ENCODE measurements at regions not wholly inside any gene's neighbourhood (a gene's known extent, or its start where the extent isn't known, plus 50 kb on each side); places are given as distances from the start of the nearest gene placed in this dataset.
A peak's percentile ranks its signal among the peaks of the same experiment; 100 is the strongest.

DNA sequence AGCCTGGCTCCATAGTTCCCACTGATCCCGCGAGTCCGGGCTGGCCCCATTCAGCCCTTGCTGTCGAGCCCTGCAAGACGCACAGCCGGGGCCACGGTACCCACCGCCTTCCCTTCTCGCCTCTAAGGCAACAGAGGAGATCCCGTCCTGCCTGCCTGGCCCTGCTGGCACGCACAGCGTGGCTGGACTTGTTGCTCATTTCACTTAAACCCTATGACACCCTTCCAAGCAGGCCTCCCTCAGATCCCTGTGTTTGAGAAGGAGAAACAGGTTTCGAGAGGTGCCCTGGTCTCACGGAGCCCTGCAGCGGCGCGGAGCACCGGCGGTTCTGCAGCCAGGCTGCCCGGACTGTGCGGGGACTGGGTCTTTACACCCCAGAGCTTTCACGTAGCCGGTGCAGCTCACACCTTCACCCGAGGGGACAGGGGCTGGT lies 1048.4 kb downstream of the BRD1 start:
- Histone ChIP-seq H3K27me3 (no peaks in the 10 kb centered on the region), H3K27ac (no peak overlapping the region), H3K9me3 (peaks cover 0 to 26% (median 3%) of the 10 kb centered on the region in 4 donors), H3K4me3 (no peak overlapping the region), H3K4me1 (no peaks in the 10 kb centered on the region), H3K36me3 (no peaks in the 10 kb centered on the region)
- 92 to 96% methylated on average over 24 of the region's 24 CpGs for WGBS, 2 donors
- peak in 1 of 2 donors; percentile 3 for DNase-seq (ENCODE audit: low spot score in 2 of 2)
- no peak for TF ChIP-seq EP300 (IDR thresholded peaks at IDR 0.05)
- TF ChIP-seq, protein P1, sequence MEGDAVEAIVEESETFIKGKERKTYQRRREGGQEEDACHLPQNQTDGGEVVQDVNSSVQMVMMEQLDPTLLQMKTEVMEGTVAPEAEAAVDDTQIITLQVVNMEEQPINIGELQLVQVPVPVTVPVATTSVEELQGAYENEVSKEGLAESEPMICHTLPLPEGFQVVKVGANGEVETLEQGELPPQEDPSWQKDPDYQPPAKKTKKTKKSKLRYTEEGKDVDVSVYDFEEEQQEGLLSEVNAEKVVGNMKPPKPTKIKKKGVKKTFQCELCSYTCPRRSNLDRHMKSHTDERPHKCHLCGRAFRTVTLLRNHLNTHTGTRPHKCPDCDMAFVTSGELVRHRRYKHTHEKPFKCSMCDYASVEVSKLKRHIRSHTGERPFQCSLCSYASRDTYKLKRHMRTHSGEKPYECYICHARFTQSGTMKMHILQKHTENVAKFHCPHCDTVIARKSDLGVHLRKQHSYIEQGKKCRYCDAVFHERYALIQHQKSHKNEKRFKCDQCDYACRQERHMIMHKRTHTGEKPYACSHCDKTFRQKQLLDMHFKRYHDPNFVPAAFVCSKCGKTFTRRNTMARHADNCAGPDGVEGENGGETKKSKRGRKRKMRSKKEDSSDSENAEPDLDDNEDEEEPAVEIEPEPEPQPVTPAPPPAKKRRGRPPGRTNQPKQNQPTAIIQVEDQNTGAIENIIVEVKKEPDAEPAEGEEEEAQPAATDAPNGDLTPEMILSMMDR (IDR thresholded peaks at IDR 0.05) = no peak
- no peak for TF ChIP-seq POLR2A (IDR thresholded peaks at IDR 0.05)

DNA sequence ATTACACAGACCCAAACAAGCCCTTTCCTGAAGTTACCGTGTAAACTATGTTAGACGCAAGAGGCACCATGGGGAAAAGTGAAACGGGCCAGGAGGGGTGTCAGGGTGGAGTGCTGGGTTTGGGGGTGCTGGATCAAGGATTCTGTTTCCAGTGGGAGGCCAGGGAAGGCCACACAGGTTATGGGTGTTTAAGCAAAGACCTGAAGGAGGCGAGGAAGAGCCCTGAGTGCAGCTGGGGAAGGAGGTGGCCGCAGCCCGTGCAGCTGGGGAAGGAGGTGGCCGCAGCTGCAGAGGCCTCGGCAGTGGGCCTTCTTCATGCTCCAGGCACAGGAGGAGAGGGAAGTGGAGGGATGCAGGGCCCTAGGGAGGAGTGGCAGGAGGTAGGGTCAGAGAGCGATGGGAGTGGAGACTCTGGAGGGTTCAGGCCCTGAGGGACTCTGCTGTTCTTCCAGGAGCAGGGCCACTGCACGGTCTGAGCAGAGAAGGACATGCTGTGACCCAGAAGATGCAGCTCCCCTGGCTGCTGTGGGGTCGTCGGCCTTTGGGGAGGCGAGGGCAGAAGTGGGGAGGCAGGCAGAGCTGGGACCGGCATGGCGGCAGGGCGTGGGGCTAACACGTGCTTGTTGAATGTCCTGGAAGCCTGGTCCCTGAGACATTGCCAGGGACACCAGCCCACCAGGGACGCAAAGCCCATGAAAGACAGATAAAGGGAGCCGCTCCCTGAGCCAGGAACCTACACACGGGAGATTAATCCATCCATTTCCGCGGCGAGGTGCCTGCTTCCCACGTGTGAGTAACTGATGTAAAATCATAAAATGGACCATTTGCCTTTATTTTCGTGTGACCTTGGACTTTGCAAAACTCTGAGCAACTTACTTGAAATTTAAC lies 1049.1 kb downstream of the BRD1 start:
- no peak overlapping the region for H3K4me3 ChIP-seq
- DNase-seq (ENCODE audit: low spot score in 2 of 2) = peak in 1 of 2 donors; percentile 1
- TF ChIP-seq, protein P1 (IDR thresholded peaks at IDR 0.05) = no peak
- TF ChIP-seq EP300 (IDR thresholded peaks at IDR 0.05) (no peak), POLR2A (IDR thresholded peaks at IDR 0.05) (no peak)
- H3K27me3 ChIP-seq = no peaks in the 10 kb centered on the region
- H3K9me3 ChIP-seq = peaks cover 0 to 26% (median 3%) of the 10 kb centered on the region in 4 donors
- H3K27ac ChIP-seq = no peak overlapping the region
- H3K4me1 ChIP-seq = no peaks in the 10 kb centered on the region
- WGBS, 2 donors = 90% methylated on average over 25 of the region's 25 CpGs
- H3K36me3 ChIP-seq = no peaks in the 10 kb centered on the region

DNA sequence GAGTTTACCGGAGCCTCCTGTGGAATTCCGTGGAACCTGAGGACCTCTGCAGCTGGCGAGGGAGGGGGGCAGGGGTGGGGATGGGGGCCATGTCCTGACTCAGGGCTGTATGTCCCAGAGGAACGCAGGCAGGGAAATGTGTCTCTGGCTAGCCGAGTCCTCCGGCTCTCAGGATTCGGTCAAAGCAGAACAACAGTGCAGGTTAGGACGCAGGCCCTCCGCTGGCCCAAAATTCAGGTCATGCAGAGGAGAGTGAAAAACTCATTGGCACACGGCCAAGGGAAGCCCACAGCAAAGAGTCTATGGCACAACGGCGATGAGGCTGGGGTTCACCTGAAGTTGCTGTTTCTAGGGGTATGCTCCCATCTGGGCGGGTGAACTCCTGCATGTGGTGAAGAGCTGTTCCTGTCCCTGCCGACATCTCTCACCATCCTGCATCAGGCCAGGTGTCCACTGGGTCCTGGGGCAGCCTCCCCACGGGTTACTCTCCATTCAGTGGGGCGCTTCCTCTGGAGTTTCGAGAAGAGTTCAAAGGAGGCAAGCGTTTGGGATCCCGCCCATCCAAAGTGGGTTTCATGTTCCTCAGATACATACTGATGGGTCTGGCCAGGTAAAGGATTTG lies 1055.3 kb downstream of the BRD1 start:
- H3K27me3 ChIP-seq = no peaks in the 10 kb centered on the region
- TF ChIP-seq EP300 (IDR thresholded peaks at IDR 0.05) (no peak), POLR2A (IDR thresholded peaks at IDR 0.05) (no peak)
- TF ChIP-seq, protein P1 (IDR thresholded peaks at IDR 0.05) = no peak
- H3K9me3 ChIP-seq = peaks cover 0 to 50% (median 3%) of the 10 kb centered on the region in 4 donors
- DNase-seq (ENCODE audit: low spot score in 2 of 2) = no peak
- H3K4me3 ChIP-seq = no peak overlapping the region
- H3K27ac ChIP-seq = no peak overlapping the region
- WGBS, 2 donors = 82 to 89% methylated on average over 19 of the region's 19 CpGs
- H3K36me3 ChIP-seq = peaks cover 0 to 6% (median 0%) of the 10 kb centered on the region in 3 donors
- no peaks in the 10 kb centered on the region for H3K4me1 ChIP-seq

DNA sequence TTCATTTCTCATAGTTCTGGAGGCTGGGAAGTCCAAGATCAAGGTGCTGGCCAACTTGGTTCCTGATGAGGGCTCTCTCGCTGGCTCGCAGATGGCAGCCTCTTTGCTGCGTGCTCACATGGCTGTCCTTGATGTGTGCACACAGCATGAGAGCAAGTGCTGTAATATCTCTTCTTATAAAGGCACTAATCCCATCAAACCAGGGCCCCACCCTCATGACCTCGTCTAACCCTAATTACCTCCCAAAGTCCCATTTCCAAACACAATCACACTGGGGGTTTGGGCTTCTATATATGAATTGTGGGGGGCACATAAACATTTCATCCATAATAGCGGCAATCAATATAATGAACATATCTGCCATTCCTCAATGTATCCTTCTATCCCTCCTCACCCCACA lies 1062.1 kb downstream of the BRD1 start:
- 91 to 95% methylated on average over 5 of the region's 5 CpGs for WGBS, 2 donors
- Histone ChIP-seq H3K4me1 (no peaks in the 10 kb centered on the region), H3K27me3 (no peaks in the 10 kb centered on the region), H3K4me3 (no peak overlapping the region), H3K9me3 (peaks cover 0 to 48% (median 0%) of the 10 kb centered on the region in 4 donors), H3K27ac (no peak overlapping the region), H3K36me3 (peaks cover 0 to 6% (median 0%) of the 10 kb centered on the region in 3 donors)
- TF ChIP-seq, protein P1 (IDR thresholded peaks at IDR 0.05) = no peak
- TF ChIP-seq POLR2A (IDR thresholded peaks at IDR 0.05) (no peak), EP300 (IDR thresholded peaks at IDR 0.05) (no peak)
- peak in 1 of 2 donors; percentile 1 for DNase-seq (ENCODE audit: low spot score in 2 of 2)

DNA sequence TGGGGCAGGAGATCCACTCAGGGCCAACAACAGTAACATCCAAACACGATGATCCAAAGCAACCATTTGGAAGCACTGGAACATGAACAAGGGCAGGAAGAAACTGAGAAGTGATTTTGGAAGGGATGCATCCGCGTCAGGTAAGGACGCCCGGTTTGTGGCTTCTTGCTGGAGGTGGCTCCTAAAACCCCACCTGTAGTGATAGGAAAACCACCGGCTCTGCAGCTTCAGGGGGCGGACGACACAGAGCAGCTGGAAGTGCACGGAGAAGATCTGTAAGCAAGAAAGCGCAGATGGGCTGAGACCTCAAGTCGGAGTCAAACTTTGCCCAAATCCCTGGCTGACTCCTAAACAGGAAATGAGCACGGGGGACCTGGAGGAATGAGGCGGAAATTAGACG lies 1066.1 kb downstream of the BRD1 start:
- Histone ChIP-seq H3K9me3 (peaks cover 0 to 23% (median 0%) of the 10 kb centered on the region in 4 donors), H3K4me1 (no peaks in the 10 kb centered on the region), H3K4me3 (no peak overlapping the region), H3K27ac (no peak overlapping the region), H3K36me3 (no peaks in the 10 kb centered on the region), H3K27me3 (no peaks in the 10 kb centered on the region)
- DNase-seq (ENCODE audit: low spot score in 2 of 2) = peak in 1 of 2 donors; percentile 5
- TF ChIP-seq, protein P1 (IDR thresholded peaks at IDR 0.05) = no peak
- TF ChIP-seq EP300 (IDR thresholded peaks at IDR 0.05) (no peak), POLR2A (IDR thresholded peaks at IDR 0.05) (no peak)
- 74 to 75% methylated on average over 14 of the region's 14 CpGs for WGBS, 2 donors

All from tibial nerve (tissue), 4 donors.